ENCODE measurements at regions not wholly inside any gene's neighbourhood (a gene's known extent, or its start where the extent isn't known, plus 50 kb on each side); places are given as distances from the start of the nearest gene placed in this dataset.

DNA sequence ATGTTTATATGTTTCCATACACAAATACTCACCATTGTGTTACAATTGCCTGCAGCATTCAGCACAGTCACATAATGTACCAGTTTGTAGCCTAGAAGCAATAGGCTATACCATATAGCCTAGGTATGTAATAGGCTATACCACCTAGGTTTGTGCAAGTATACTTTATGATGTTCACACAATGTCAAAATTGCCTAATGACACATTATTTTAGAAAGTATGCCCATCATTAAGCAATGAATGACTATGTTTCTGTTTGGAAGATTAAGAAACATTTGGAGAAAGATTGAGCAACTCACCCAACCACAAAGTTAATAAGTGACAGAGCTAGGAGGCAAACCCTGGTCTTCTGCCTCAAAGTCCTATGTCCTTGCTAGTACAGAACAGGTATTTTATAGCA lies 96.8 kb upstream of the GRIA3 start:
- Mint-ChIP-seq H3K27ac (no peak overlapping the region), H3K4me1 (no peaks in the 10 kb centered on the region), H3K27me3 (ENCODE audit: low read depth) (no peaks in the 10 kb centered on the region), H3K9me3 (peaks cover 43% of the 10 kb centered on the region), H3K4me3 (no peak overlapping the region), H3K36me3 (no peaks in the 10 kb centered on the region)
- TF ChIP-seq, protein P1, sequence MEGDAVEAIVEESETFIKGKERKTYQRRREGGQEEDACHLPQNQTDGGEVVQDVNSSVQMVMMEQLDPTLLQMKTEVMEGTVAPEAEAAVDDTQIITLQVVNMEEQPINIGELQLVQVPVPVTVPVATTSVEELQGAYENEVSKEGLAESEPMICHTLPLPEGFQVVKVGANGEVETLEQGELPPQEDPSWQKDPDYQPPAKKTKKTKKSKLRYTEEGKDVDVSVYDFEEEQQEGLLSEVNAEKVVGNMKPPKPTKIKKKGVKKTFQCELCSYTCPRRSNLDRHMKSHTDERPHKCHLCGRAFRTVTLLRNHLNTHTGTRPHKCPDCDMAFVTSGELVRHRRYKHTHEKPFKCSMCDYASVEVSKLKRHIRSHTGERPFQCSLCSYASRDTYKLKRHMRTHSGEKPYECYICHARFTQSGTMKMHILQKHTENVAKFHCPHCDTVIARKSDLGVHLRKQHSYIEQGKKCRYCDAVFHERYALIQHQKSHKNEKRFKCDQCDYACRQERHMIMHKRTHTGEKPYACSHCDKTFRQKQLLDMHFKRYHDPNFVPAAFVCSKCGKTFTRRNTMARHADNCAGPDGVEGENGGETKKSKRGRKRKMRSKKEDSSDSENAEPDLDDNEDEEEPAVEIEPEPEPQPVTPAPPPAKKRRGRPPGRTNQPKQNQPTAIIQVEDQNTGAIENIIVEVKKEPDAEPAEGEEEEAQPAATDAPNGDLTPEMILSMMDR (IDR thresholded peaks at IDR 0.05; ENCODE audit: unreplicated experiment): no peak
- no peak for DNase-seq (ENCODE audit: low spot score in 2 of 2, unreplicated experiment in 2 of 2)

DNA sequence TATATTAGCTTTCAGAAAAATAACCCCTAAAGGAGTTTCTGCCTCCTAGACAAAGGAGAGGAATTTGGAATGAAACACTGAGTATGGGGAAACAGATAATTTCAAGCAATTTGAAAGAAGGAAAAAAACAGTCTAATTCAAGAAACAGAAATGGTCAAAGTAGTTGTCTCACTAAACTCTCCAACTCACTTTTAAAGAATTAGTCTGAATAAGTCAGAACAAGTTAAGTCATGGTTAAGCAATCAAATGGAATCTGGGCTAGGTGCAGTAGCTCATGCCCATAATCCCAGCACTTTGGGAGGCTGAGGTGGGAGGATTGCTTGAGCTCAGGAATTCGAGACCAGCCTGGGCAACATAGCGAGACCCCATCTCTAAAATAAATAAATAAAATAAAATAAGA lies 95.7 kb upstream of the GRIA3 start:
- no peak for DNase-seq (ENCODE audit: low spot score in 2 of 2, unreplicated experiment in 2 of 2)
- H3K27me3 Mint-ChIP-seq (ENCODE audit: low read depth): no peaks in the 10 kb centered on the region
- no peak overlapping the region for H3K4me3 Mint-ChIP-seq
- TF ChIP-seq, protein P1 (IDR thresholded peaks at IDR 0.05; ENCODE audit: unreplicated experiment): no peak
- no peaks in the 10 kb centered on the region for H3K4me1 Mint-ChIP-seq
- peaks cover 38% of the 10 kb centered on the region for H3K9me3 Mint-ChIP-seq
- H3K36me3 Mint-ChIP-seq: no peaks in the 10 kb centered on the region
- H3K27ac Mint-ChIP-seq: no peak overlapping the region

DNA sequence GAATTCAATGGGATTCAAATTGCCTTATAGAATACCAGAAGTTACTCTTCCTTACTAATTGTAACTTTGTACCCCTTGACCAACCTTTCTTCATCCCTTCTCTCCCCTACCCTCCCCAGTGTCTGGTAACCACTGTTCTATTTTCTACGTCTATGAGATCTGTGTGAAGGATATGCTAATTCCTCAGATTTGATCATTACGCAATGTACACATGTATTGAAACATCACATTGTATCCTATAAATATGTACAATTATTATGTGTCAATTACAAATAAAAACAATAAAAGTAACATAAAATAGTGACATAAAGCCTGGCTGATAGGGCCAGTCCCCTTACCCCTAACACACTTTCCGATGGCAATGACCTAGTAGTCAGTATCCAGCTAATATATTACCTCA lies 95.1 kb upstream of the GRIA3 start:
- TF ChIP-seq, protein P1 (IDR thresholded peaks at IDR 0.05; ENCODE audit: unreplicated experiment): no peak
- DNase-seq (ENCODE audit: low spot score in 2 of 2, unreplicated experiment in 2 of 2): no peak
- no peak overlapping the region for H3K4me3 Mint-ChIP-seq
- H3K27ac Mint-ChIP-seq: no peak overlapping the region
- H3K36me3 Mint-ChIP-seq: no peaks in the 10 kb centered on the region
- H3K4me1 Mint-ChIP-seq: no peaks in the 10 kb centered on the region
- H3K9me3 Mint-ChIP-seq: peaks cover 35% of the 10 kb centered on the region
- H3K27me3 Mint-ChIP-seq (ENCODE audit: low read depth): no peaks in the 10 kb centered on the region

DNA sequence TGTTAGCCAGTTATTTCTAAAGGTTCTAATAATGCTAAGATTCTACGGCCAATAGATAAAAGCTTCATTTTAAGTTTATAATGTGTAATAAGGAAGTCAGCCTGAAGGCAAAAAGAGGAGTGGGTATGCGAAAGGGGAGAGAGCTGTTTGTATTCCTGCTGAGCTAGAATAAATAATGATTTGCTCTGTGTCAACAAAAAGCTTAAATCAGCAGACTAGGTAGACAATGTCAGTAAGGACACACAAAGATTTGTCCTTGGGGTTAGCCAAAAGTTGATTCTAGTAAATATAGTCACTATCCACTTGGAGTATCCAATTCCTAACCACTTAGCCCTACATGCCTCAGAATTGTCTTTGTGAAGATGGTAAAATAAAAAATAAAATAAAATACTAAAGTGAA lies 90.3 kb upstream of the GRIA3 start:
- H3K4me3 Mint-ChIP-seq: no peak overlapping the region
- TF ChIP-seq, protein P1 (IDR thresholded peaks at IDR 0.05; ENCODE audit: unreplicated experiment): no peak

DNA sequence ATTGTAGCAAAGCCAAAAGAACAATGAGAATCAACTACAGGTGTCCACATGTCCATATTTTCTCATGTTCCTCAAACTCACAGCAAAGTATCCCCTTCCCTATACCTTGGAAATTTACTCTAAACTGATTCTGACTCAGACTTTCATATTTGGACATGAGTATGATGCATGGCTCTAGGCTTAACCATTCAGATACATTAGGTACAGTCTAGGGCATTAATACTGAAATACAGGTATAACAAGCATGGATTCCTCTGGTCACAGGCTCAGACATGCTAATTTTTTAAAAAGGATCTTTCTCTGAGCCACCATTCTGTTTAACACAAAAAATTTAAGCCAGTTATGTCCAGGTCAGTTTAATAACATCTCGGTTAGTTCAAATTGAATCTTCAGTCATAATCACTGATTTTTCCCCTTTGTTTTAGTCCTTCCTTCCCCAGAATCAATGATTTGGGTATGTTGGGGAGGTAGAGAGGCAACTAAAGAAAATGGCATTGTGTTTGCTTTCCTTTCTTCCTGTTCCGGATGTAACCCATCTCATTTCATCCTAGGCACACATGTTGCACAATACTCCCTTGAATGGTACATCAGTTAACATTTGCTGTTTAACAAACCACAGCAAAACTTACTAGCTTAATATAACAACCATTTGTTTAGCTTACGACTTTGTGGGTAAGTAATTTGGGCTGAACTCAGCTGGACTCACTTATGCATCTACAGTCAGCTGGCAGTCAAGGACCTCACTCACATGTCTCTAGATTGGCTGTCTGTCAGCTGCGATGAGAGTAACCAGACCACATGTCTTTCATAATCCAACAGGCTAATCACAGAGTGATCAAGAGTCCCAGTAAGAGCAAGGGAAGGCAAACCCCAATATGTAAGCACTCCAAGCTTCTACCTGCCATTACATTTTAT lies 75.3 kb upstream of the GRIA3 start:
- no peaks in the 10 kb centered on the region for H3K4me1 Mint-ChIP-seq
- H3K27ac Mint-ChIP-seq: no peak overlapping the region
- peaks cover 53% of the 10 kb centered on the region for H3K9me3 Mint-ChIP-seq
- no peak overlapping the region for H3K4me3 Mint-ChIP-seq
- H3K27me3 Mint-ChIP-seq (ENCODE audit: low read depth): no peaks in the 10 kb centered on the region
- TF ChIP-seq, protein P1 (IDR thresholded peaks at IDR 0.05; ENCODE audit: unreplicated experiment): no peak
- DNase-seq (ENCODE audit: low spot score in 2 of 2, unreplicated experiment in 2 of 2): no peak
- no peaks in the 10 kb centered on the region for H3K36me3 Mint-ChIP-seq

More for the DNA sequence above, 90.3 kb upstream of the GRIA3 start:
- Mint-ChIP-seq H3K27me3 (ENCODE audit: low read depth) (no peaks in the 10 kb centered on the region), H3K9me3 (peaks cover 28% of the 10 kb centered on the region), H3K4me1 (no peaks in the 10 kb centered on the region), H3K36me3 (no peaks in the 10 kb centered on the region), H3K27ac (no peak overlapping the region)
- no peak for DNase-seq (ENCODE audit: low spot score in 2 of 2, unreplicated experiment in 2 of 2)

All from mesothelial cell of epicardium (in vitro differentiated cells).